SK-N-SH treated with all-trans-retinoic acid at 6 μM for 48 hours (cell line): ENCODE measurements at regions not wholly inside any gene's neighbourhood (a gene's known extent, or its start where the extent isn't known, plus 50 kb on each side); places are given as distances from the start of the nearest gene placed in this dataset.

Source experiments
- PATZ1 ChIP-seq: fragments of 250-450 bp; sonication (Bioruptor Pico); IDR thresholded peaks from 2 replicates; pipeline ENCODE4 v1.8.0; 2020; ENCODE audit warnings: mild to moderate bottlenecking, moderate library complexity, borderline replicate concordance
- POU6F1 ChIP-seq: fragments of 250-450 bp; sonication (Bioruptor Pico); IDR thresholded peaks from 2 replicates; pipeline ENCODE4 v1.8.0; 2021; ENCODE audit warnings: low read depth, mild to moderate bottlenecking, moderate library complexity, borderline replicate concordance

DNA sequence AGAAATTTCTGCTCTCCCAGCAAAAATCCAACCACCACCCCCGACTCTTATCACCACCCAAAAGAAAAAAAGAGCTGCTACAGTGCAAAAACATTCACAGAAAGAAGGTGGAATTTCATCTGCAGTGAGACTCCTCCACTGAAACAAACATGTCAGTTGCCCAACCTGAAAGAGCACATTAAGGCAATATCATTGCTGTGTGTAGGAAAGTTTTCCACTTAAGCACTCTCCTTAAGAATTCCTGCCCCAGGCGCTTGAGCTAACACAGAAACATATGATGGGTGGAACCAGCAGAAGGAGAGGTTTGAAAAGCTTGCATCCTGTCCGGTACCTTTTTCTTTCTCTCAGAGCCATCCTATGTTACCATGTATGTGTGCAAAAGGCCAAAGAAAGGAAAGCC lies 200.8 kb upstream of the GADL1 start:
- no peak for TF ChIP-seq PATZ1 (CRISPR knock-in tag)
- no peak for TF ChIP-seq POU6F1 (CRISPR knock-in tag)
